BLaER1 treated with 17β-estradiol and CSF1 and Interleukin-3, amounts not matched to agents 10 nM and 100 nM (cell line): ENCODE measurements at regions not wholly inside any gene's neighbourhood (a gene's known extent, or its start where the extent isn't known, plus 50 kb on each side); places are given as distances from the start of the nearest gene placed in this dataset.

Experiments used
- H3K27ac ChIP-seq, 11 experiments: shearing (Covaris generic); formaldehyde crosslinking; 2 replicates each; pipeline ENCODE4 v1.8.1; 2022
- H3K27me3 ChIP-seq, 11 experiments: shearing (Covaris generic); formaldehyde crosslinking; 2 replicates each; pipeline ENCODE4 v1.8.1; 2022
- H3K36me3 ChIP-seq, 11 experiments: shearing (Covaris generic); formaldehyde crosslinking; 2 replicates each; pipeline ENCODE4 v1.8.1; 2022
- H3K4me1 ChIP-seq, 10 experiments: shearing (Covaris generic); formaldehyde crosslinking; 2 replicates each; pipeline ENCODE4 v1.8.1; 2022
- H3K4me2 ChIP-seq, 11 experiments: shearing (Covaris generic); formaldehyde crosslinking; 2 replicates each; pipeline ENCODE4 v1.8.1; 2022
- H3K4me3 ChIP-seq, 10 experiments: shearing (Covaris generic); formaldehyde crosslinking; 2 replicates each; pipeline ENCODE4 v1.8.1; 2022
- H3K9ac ChIP-seq, 11 experiments: shearing (Covaris generic); formaldehyde crosslinking; 2 replicates each; pipeline ENCODE4 v1.8.1; 2022
- H3K9me3 ChIP-seq, 11 experiments: shearing (Covaris generic); formaldehyde crosslinking; replicated peaks in 1 of 11; 2 replicates each; pipeline ENCODE4 v1.8.1; 2022
- H4K20me1 ChIP-seq, 11 experiments: shearing (Covaris generic); formaldehyde crosslinking; 2 replicates each; pipeline ENCODE4 v1.8.1; 2022
- Cebpa-rat ChIP-seq, 11 experiments: shearing (Covaris generic); IDR thresholded peaks; 2 replicates each; pipeline ENCODE4 v1.8.1; 2022

DNA sequence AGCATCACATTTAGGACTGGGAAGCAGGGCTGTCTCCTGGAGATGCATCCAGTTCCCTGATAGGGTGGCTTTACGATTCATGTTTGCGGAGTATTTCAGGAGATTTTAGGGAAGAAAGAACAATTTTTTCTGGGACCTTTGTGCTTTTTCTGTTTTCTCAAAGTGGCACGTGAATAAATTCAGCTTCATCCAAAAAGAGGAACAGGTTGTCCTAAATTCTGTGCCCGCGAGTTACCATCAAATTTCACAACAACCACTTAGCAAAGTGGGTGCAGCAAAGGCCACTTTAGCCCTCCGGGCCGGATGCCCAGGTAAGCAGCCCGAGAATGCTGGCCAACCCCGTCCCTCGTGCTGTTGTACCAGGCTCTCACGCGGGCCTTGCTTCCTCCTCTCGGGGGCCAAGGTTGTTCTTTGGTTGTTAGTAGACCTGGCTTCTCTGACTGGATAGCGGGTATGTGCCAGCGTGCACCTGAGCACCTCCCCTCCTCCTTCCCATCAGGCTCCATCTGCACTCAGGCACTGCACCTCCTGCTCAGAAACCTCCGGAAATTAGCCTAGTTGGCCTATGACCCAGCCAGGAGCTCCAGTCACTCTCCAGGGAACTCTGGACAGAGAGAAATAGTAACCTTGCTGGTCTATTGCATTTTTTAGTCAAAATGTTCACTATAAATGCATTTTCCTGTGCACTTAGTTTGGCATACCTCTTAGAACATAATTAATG, 83.0 kb downstream of the CMPK2 start:
- H4K20me1 ChIP-seq: no peaks in the 10 kb centered on the region
- peak overlapping the region in 10 of 11 experiments; percentile 11 to 98 (median 86); a peak in 16 of 22 replicates for H3K4me2 ChIP-seq
- H3K4me1 ChIP-seq: peaks cover 17 to 69% (median 51%) of the 10 kb centered on the region in 10 experiments
- TF ChIP-seq Cebpa-rat (IDR thresholded peaks at IDR 0.05): no peak
- H3K27ac ChIP-seq: peak overlapping the region in 8 of 11 experiments; percentile 10 to 95 (median 88); a peak in 14 of 22 replicates
- no peak overlapping the region for H3K4me3 ChIP-seq
- H3K27me3 ChIP-seq: no peaks in the 10 kb centered on the region
- no peaks in the 10 kb centered on the region; a peak in 1 of 22 replicates for H3K36me3 ChIP-seq
- peak overlapping the region in 2 of 11 experiments; percentile 30 to 81; a peak in 2 of 22 replicates for H3K9ac ChIP-seq
- peaks cover 0 to 26% (median 21%) of the 10 kb centered on the region in 11 experiments; a peak in 16 of 22 replicates for H3K9me3 ChIP-seq

GRCh38 chr2:6783238-6783614, 82.5 kb downstream of the CMPK2 start:
- H3K9me3 ChIP-seq: peaks cover 0 to 27% (median 22%) of the 10 kb centered on the region in 11 experiments; a peak in 16 of 22 replicates
- no peak overlapping the region for H3K4me3 ChIP-seq
- no peak overlapping the region for H3K9ac ChIP-seq
- H3K27ac ChIP-seq: peak overlapping the region in 1 of 11 experiments; percentile 94; a peak in 1 of 22 replicates
- no peak for TF ChIP-seq Cebpa-rat (IDR thresholded peaks at IDR 0.05)
- H3K27me3 ChIP-seq: no peaks in the 10 kb centered on the region
- H4K20me1 ChIP-seq: no peaks in the 10 kb centered on the region
- peak overlapping the region in 5 of 11 experiments; percentile 49 to 86 (median 57); a peak in 7 of 22 replicates for H3K4me2 ChIP-seq
- H3K36me3 ChIP-seq: no peaks in the 10 kb centered on the region; a peak in 1 of 22 replicates
- H3K4me1 ChIP-seq: peaks cover 17 to 69% (median 51%) of the 10 kb centered on the region in 10 experiments

DNA sequence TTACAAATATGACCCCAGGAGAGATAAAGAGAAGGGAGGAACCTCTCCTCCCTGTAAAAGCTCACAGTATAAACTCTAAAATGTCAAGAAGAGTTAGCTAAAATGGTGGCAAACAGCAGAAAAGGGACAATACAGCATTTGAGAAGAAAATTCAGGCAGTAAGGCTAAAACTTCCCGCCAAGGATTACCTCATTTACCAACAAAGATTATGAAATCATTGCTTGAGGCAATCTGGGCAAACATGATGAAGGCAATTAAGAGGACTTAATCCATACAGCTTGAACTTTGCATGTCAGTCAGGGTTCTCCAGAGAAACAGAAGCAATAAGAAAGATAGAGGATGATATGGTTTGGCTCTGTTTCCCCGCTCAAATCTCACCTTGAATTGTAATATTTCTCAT, 81.4 kb downstream of the CMPK2 start:
- no peaks in the 10 kb centered on the region; a peak in 2 of 22 replicates for H3K36me3 ChIP-seq
- peaks cover 17 to 71% (median 51%) of the 10 kb centered on the region in 10 experiments for H3K4me1 ChIP-seq
- no peak for TF ChIP-seq Cebpa-rat (IDR thresholded peaks at IDR 0.05)
- no peak overlapping the region for H3K4me3 ChIP-seq
- no peak overlapping the region for H3K9ac ChIP-seq
- H4K20me1 ChIP-seq: no peaks in the 10 kb centered on the region
- peak overlapping the region in 3 of 11 experiments; percentile 3 to 38 (median 5); a peak in 4 of 22 replicates for H3K27ac ChIP-seq
- no peaks in the 10 kb centered on the region for H3K27me3 ChIP-seq
- peak overlapping the region in 7 of 11 experiments; percentile 15 to 61 (median 49); a peak in 13 of 22 replicates for H3K4me2 ChIP-seq
- peaks cover 0 to 27% (median 22%) of the 10 kb centered on the region in 11 experiments; a peak in 16 of 22 replicates for H3K9me3 ChIP-seq

GRCh38 chr2:6785493-6785892, 80.2 kb downstream of the CMPK2 start:
- Histone ChIP-seq H3K27ac (no peak overlapping the region; a peak in 1 of 22 replicates), H3K27me3 (no peaks in the 10 kb centered on the region), H3K9me3 (peaks cover 0 to 27% (median 22%) of the 10 kb centered on the region in 11 experiments; a peak in 16 of 22 replicates), H3K4me2 (peak overlapping the region in 3 of 11 experiments; percentile 49 to 61 (median 57); a peak in 3 of 22 replicates), H3K36me3 (no peaks in the 10 kb centered on the region; a peak in 2 of 22 replicates), H3K4me1 (peaks cover 12 to 59% (median 42%) of the 10 kb centered on the region in 10 experiments), H3K4me3 (no peak overlapping the region), H4K20me1 (no peaks in the 10 kb centered on the region), H3K9ac (no peak overlapping the region)
- no peak for TF ChIP-seq Cebpa-rat (IDR thresholded peaks at IDR 0.05)

DNA sequence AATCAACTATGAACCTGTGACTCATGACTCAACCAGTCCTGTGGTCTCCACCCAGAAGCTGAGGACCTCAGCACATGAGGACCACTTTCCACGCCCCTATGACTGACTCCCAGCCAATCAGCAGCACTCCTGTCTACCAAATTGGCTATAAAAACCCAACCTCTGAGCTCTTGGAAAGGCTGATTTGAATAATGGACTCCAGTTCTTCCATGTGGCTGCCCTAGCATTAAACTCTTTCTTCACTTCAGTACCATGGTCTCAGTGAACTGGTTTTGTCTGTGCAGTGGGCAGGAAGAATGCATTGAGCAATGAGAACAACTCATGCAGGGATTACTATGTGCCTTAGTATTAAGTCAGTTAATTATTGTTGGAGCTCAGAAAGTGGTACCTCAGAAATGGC, 78.3 kb downstream of the CMPK2 start:
- H3K36me3 ChIP-seq: no peaks in the 10 kb centered on the region; a peak in 3 of 22 replicates
- H3K27me3 ChIP-seq: no peaks in the 10 kb centered on the region
- H3K9me3 ChIP-seq: peaks cover 0 to 27% (median 22%) of the 10 kb centered on the region in 11 experiments; a peak in 16 of 22 replicates
- H3K4me1 ChIP-seq: peaks cover 7 to 49% (median 24%) of the 10 kb centered on the region in 10 experiments; a peak in 17 of 20 replicates
- H3K9ac ChIP-seq: no peak overlapping the region
- no peaks in the 10 kb centered on the region for H4K20me1 ChIP-seq
- no peak overlapping the region for H3K27ac ChIP-seq
- H3K4me2 ChIP-seq: no peak overlapping the region
- H3K4me3 ChIP-seq: no peak overlapping the region
- no peak for TF ChIP-seq Cebpa-rat (IDR thresholded peaks at IDR 0.05)

DNA sequence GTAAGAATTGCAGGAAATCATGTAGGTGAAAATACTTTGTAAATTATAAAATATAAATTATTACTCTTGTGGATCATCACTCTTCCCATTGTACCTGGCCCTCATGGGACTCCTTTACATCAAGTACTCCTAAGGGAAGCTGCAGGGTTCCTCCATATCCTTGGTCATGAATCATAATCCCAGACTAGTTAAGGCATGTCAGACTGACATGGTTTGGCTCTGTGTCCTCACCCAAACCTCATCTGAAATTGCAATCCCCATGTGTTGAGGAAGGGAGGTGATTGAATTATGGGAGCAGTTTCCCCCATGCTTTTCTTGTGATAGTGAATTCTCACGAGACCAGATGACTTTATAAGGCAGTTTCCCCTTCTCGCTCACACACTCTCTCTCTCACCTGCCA, 77.1 kb downstream of the CMPK2 start:
- no peak for TF ChIP-seq Cebpa-rat (IDR thresholded peaks at IDR 0.05)
- H3K36me3 ChIP-seq: no peaks in the 10 kb centered on the region; a peak in 3 of 22 replicates
- no peak overlapping the region for H3K4me3 ChIP-seq
- no peak overlapping the region for H3K27ac ChIP-seq
- no peak overlapping the region for H3K9ac ChIP-seq
- H3K4me2 ChIP-seq: no peak overlapping the region
- no peaks in the 10 kb centered on the region for H4K20me1 ChIP-seq
- peaks cover 0 to 27% (median 22%) of the 10 kb centered on the region in 11 experiments; a peak in 16 of 22 replicates for H3K9me3 ChIP-seq
- H3K4me1 ChIP-seq: peaks cover 9 to 43% (median 15%) of the 10 kb centered on the region in 10 experiments; a peak in 17 of 20 replicates
- no peaks in the 10 kb centered on the region for H3K27me3 ChIP-seq

- H4K20me1 ChIP-seq: no peaks in the 10 kb centered on the region
- peaks cover under 1 to 37% (median 11%) of the 10 kb centered on the region in 10 experiments; a peak in 16 of 20 replicates for H3K4me1 ChIP-seq
- peaks cover 0 to 27% (median 22%) of the 10 kb centered on the region in 11 experiments; a peak in 16 of 22 replicates for H3K9me3 ChIP-seq
- TF ChIP-seq Cebpa-rat (IDR thresholded peaks at IDR 0.05): no peak
- no peak overlapping the region for H3K9ac ChIP-seq
- no peaks in the 10 kb centered on the region; a peak in 3 of 22 replicates for H3K36me3 ChIP-seq
- no peak overlapping the region for H3K27ac ChIP-seq
- no peaks in the 10 kb centered on the region for H3K27me3 ChIP-seq
- no peak overlapping the region for H3K4me3 ChIP-seq
- no peak overlapping the region for H3K4me2 ChIP-seq
Observed at GRCh38 chr2:6789559-6790138, 76.1 kb downstream of the CMPK2 start.

GRCh38 chr2:6791682-6792081, 74.0 kb downstream of the CMPK2 start:
- H3K4me1 ChIP-seq: peaks cover 14 to 45% (median 26%) of the 10 kb centered on the region in 10 experiments

GRCh38 chr2:6792883-6793282, 72.8 kb downstream of the CMPK2 start:
- Histone ChIP-seq H4K20me1 (no peaks in the 10 kb centered on the region), H3K4me1 (peaks cover 16 to 57% (median 34%) of the 10 kb centered on the region in 10 experiments), H3K9me3 (peaks cover 0 to 4% (median 0%) of the 10 kb centered on the region in 11 experiments; a peak in 2 of 22 replicates)

More at GRCh38 chr2:6791682-6792081, 74.0 kb downstream of the CMPK2 start:
- Histone ChIP-seq H3K4me3 (no peak overlapping the region), H3K9me3 (peaks cover 0 to 10% (median 8%) of the 10 kb centered on the region in 11 experiments; a peak in 11 of 22 replicates), H3K9ac (no peak overlapping the region), H3K4me2 (peak overlapping the region in 2 of 11 experiments; percentile 4 to 8; a peak in 1 of 22 replicates), H3K36me3 (no peaks in the 10 kb centered on the region; a peak in 3 of 22 replicates), H4K20me1 (no peaks in the 10 kb centered on the region), H3K27ac (no peak overlapping the region), H3K27me3 (no peaks in the 10 kb centered on the region)
- TF ChIP-seq Cebpa-rat (IDR thresholded peaks at IDR 0.05): no peak

More at GRCh38 chr2:6792883-6793282, 72.8 kb downstream of the CMPK2 start:
- peak overlapping the region in 1 of 11 experiments; percentile 39; a peak in 1 of 22 replicates for H3K4me2 ChIP-seq
- no peaks in the 10 kb centered on the region; a peak in 2 of 22 replicates for H3K36me3 ChIP-seq
- H3K9ac ChIP-seq: no peak overlapping the region
- no peaks in the 10 kb centered on the region for H3K27me3 ChIP-seq
- H3K27ac ChIP-seq: no peak overlapping the region
- TF ChIP-seq Cebpa-rat (IDR thresholded peaks at IDR 0.05): no peak
- H3K4me3 ChIP-seq: no peak overlapping the region
